HTR-8/SVneo (cell line): ENCODE measurements at regions not wholly inside any gene's neighbourhood (a gene's known extent, or its start where the extent isn't known, plus 50 kb on each side); places are given as distances from the start of the nearest gene placed in this dataset.
"Not testable (repeated sequence)": the region's sequence is repeated elsewhere in the genome, so short reads cannot be mapped to it uniquely, and the experiment has no call there.

Experiments
- DNase-seq: peaks from one replicate; pipeline ENCODE4 v3.0.0; 2011; ENCODE audit warnings: low spot score, mixed read lengths; ENCODE audit not compliant: insufficient read length
- FAIRE-seq: peaks from 2 replicates; lab custom pipeline; 2011; peaks lifted over from hg19 to GRCh38; lab: Jason Lieb, UNC

- no peak for DNase-seq
Observed at GRCh38 chr1:104265163-104265562, 515.5 kb downstream of the AMY1C start.

GRCh38 chr1:104266612-104267011, 516.9 kb downstream of the AMY1C start:
- FAIRE-seq (no peak), DNase-seq (no peak)

More at GRCh38 chr1:104265163-104265562, 515.5 kb downstream of the AMY1C start:
- no peak for FAIRE-seq

- FAIRE-seq, DNase-seq: not testable (repeated sequence)
Observed at GRCh38 chr1:104288322-104288721, 538.6 kb downstream of the AMY1C start.

- DNase-seq (no peak), FAIRE-seq (no peak)
Observed at GRCh38 chr1:104291156-104291555, 541.5 kb downstream of the AMY1C start.

- FAIRE-seq (no peak), DNase-seq (no peak)
Observed at GRCh38 chr1:104294259-104294658, 544.6 kb downstream of the AMY1C start.

- FAIRE-seq (no peak), DNase-seq (no peak)
Observed at GRCh38 chr1:104295511-104295910, 545.8 kb downstream of the AMY1C start.

- DNase-seq, result no peak
- FAIRE-seq, result no peak
Observed at GRCh38 chr1:104309673-104310072, 560.0 kb downstream of the AMY1C start.

- FAIRE-seq (no peak), DNase-seq (no peak)
Observed at GRCh38 chr1:104315823-104316222, 566.1 kb downstream of the AMY1C start.

- no peak for FAIRE-seq
Observed at GRCh38 chr1:104322131-104322530, 572.4 kb downstream of the AMY1C start.

GRCh38 chr1:104329278-104329677, 579.6 kb downstream of the AMY1C start:
- no peak for DNase-seq
- FAIRE-seq, result no peak

More at GRCh38 chr1:104322131-104322530, 572.4 kb downstream of the AMY1C start:
- no peak for DNase-seq

GRCh38 chr1:104331763-104332162, 582.1 kb downstream of the AMY1C start:
- no peak for FAIRE-seq

GRCh38 chr1:104337927-104338326, 588.2 kb downstream of the AMY1C start:
- DNase-seq, FAIRE-seq: not testable (repeated sequence)

More at GRCh38 chr1:104331763-104332162, 582.1 kb downstream of the AMY1C start:
- DNase-seq, result no peak

GRCh38 chr1:104341944-104342343, 592.2 kb downstream of the AMY1C start:
- FAIRE-seq, result no peak
- DNase-seq, result no peak

GRCh38 chr1:104348277-104348676, 598.6 kb downstream of the AMY1C start:
- DNase-seq, result no peak
- no peak for FAIRE-seq

GRCh38 chr1:104353580-104353979, 603.9 kb downstream of the AMY1C start:
- DNase-seq (no peak), FAIRE-seq (no peak)

GRCh38 chr1:104358086-104358485, 608.4 kb downstream of the AMY1C start:
- FAIRE-seq (no peak), DNase-seq (no peak)

- FAIRE-seq, result no peak
Observed at GRCh38 chr1:104358621-104359020, 608.9 kb downstream of the AMY1C start.

GRCh38 chr1:104378414-104378813, 628.7 kb downstream of the AMY1C start:
- no peak for FAIRE-seq
- DNase-seq, result no peak

More at GRCh38 chr1:104358621-104359020, 608.9 kb downstream of the AMY1C start:
- no peak for DNase-seq

- DNase-seq (no peak), FAIRE-seq (no peak)
Observed at GRCh38 chr1:104380003-104380402, 630.3 kb downstream of the AMY1C start.

GRCh38 chr1:104387716-104388508, 638.2 kb downstream of the AMY1C start:
- no peak for DNase-seq
- FAIRE-seq, result no peak

- DNase-seq (no peak), FAIRE-seq (no peak)
Observed at GRCh38 chr1:104392552-104392951, 642.9 kb downstream of the AMY1C start.

- FAIRE-seq (no peak), DNase-seq (no peak)
Observed at GRCh38 chr1:104402178-104402577, 652.5 kb downstream of the AMY1C start.
